ENCODE measurements at regions not wholly inside any gene's neighbourhood (a gene's known extent, or its start where the extent isn't known, plus 50 kb on each side); places are given as distances from the start of the nearest gene placed in this dataset.
"Not testable (repeated sequence)": the region's sequence is repeated elsewhere in the genome, so short reads cannot be mapped to it uniquely, and the experiment has no call there.

GRCh38 chr10:38402442-38403346 lies 308.6 kb downstream of the ZNF37A start:
- H3K27me3 ChIP-seq; H3K9me3 ChIP-seq; H3K36me3 ChIP-seq; intact Hi-C loops (cut with DNase I): not testable (repeated sequence)
- Histone ChIP-seq H3K4me3 (peak overlapping the region; percentile 48 to 72), H3K27ac (peak overlapping the region; percentile 94), H3K4me1 (peaks cover 10% of the 10 kb centered on the region)
- TF ChIP-seq POLR2AphosphoS5 (IDR thresholded peaks at IDR 0.05; ENCODE audit: insufficient read depth in 1 of 2, low read depth in 1 of 2): peak in 1 of 2 donors; percentile 30
- DNase-seq (ENCODE audit: extremely low spot score in 2 of 2): peak in 1 of 2 donors; percentile 90

GRCh38 chr10:38403347-38404117 lies 309.4 kb downstream of the ZNF37A start:
- H3K9me3 ChIP-seq; intact Hi-C loops (cut with DNase I); H3K27me3 ChIP-seq; DNase-seq (ENCODE audit: extremely low spot score in 2 of 2); H3K36me3 ChIP-seq: not testable (repeated sequence)
- H3K4me3 ChIP-seq: peak overlapping the region; percentile 35 to 54
- H3K27ac ChIP-seq: peak overlapping the region; percentile 94
- peaks cover 10% of the 10 kb centered on the region for H3K4me1 ChIP-seq

GRCh38 chr10:38423634-38424033 lies 329.5 kb downstream of the ZNF37A start:
- H3K27me3 ChIP-seq; intact Hi-C loops (cut with DNase I); H3K27ac ChIP-seq; H3K4me3 ChIP-seq; DNase-seq (ENCODE audit: extremely low spot score in 2 of 2); H3K9me3 ChIP-seq; H3K4me1 ChIP-seq; H3K36me3 ChIP-seq: not testable (repeated sequence)

GRCh38 chr10:38430242-38430641 lies 336.1 kb downstream of the ZNF37A start:
- DNase-seq (ENCODE audit: extremely low spot score in 2 of 2); H3K27ac ChIP-seq; H3K36me3 ChIP-seq; H3K4me3 ChIP-seq; H3K27me3 ChIP-seq; H3K9me3 ChIP-seq; H3K4me1 ChIP-seq; intact Hi-C loops (cut with DNase I): not testable (repeated sequence)

GRCh38 chr10:38437359-38437758 lies 343.2 kb downstream of the ZNF37A start:
- H3K4me3 ChIP-seq; H3K4me1 ChIP-seq; H3K27ac ChIP-seq; H3K36me3 ChIP-seq; intact Hi-C loops (cut with DNase I); H3K9me3 ChIP-seq; H3K27me3 ChIP-seq; DNase-seq (ENCODE audit: extremely low spot score in 2 of 2): not testable (repeated sequence)

- H3K27me3 ChIP-seq; H3K4me3 ChIP-seq; intact Hi-C loops (cut with DNase I); H3K27ac ChIP-seq; H3K4me1 ChIP-seq; H3K9me3 ChIP-seq; DNase-seq (ENCODE audit: extremely low spot score in 2 of 2); H3K36me3 ChIP-seq: not testable (repeated sequence)
Measured at GRCh38 chr10:38448614-38449355, 354.6 kb downstream of the ZNF37A start.

- H3K27me3 ChIP-seq; DNase-seq (ENCODE audit: extremely low spot score in 2 of 2); H3K4me1 ChIP-seq; H3K4me3 ChIP-seq; H3K27ac ChIP-seq; H3K9me3 ChIP-seq; intact Hi-C loops (cut with DNase I); H3K36me3 ChIP-seq: not testable (repeated sequence)
Measured at GRCh38 chr10:38449618-38450017, 355.5 kb downstream of the ZNF37A start.

GRCh38 chr10:38450372-38451057 lies 356.4 kb downstream of the ZNF37A start:
- H3K9me3 ChIP-seq; H3K27me3 ChIP-seq; DNase-seq (ENCODE audit: extremely low spot score in 2 of 2); H3K4me3 ChIP-seq; H3K27ac ChIP-seq; intact Hi-C loops (cut with DNase I); H3K4me1 ChIP-seq; H3K36me3 ChIP-seq: not testable (repeated sequence)

GRCh38 chr10:38451306-38451967 lies 357.3 kb downstream of the ZNF37A start:
- intact Hi-C loops (cut with DNase I): not testable (repeated sequence)

More at GRCh38 chr10:38451306-38451967, 357.3 kb downstream of the ZNF37A start:
- not testable (repeated sequence) for H3K9me3 ChIP-seq; DNase-seq (ENCODE audit: extremely low spot score in 2 of 2); H3K4me1 ChIP-seq; H3K27ac ChIP-seq; H3K4me3 ChIP-seq; H3K36me3 ChIP-seq; H3K27me3 ChIP-seq
